CD4-positive, alpha-beta T cell treated with Interleukin-12 subunit alpha and Interleukin-12 subunit beta, for 1 hour (primary cell): ENCODE measurements at regions not wholly inside any gene's neighbourhood (a gene's known extent, or its start where the extent isn't known, plus 50 kb on each side); places are given as distances from the start of the nearest gene placed in this dataset.

Source experiments
- DNase-seq: peaks from one replicate; pipeline ENCODE4 v3.0.0-alpha.2; 2020

- DNase-seq: no peak
These were observed 233.6 kb upstream of the SORCS1 start for GRCh38 chr10:107398115-107398514.

GRCh38 chr10:107391901-107392300, 227.4 kb upstream of the SORCS1 start:
- no peak for DNase-seq

GRCh38 chr10:107390563-107390962, 226.1 kb upstream of the SORCS1 start:
- no peak for DNase-seq

GRCh38 chr10:107383357-107383756, 218.9 kb upstream of the SORCS1 start:
- no peak for DNase-seq

- no peak for DNase-seq
These were observed 215.1 kb upstream of the SORCS1 start for GRCh38 chr10:107379601-107380000.

- no peak for DNase-seq
These were observed 207.3 kb upstream of the SORCS1 start for GRCh38 chr10:107371801-107372200.

GRCh38 chr10:107364872-107365271, 200.4 kb upstream of the SORCS1 start:
- DNase-seq: no peak

GRCh38 chr10:107362306-107362705, 197.8 kb upstream of the SORCS1 start:
- no peak for DNase-seq

GRCh38 chr10:107357033-107357432, 192.5 kb upstream of the SORCS1 start:
- no peak for DNase-seq

- no peak for DNase-seq
These were observed 191.9 kb upstream of the SORCS1 start for GRCh38 chr10:107356396-107356795.

- DNase-seq: no peak
These were observed 178.2 kb upstream of the SORCS1 start for GRCh38 chr10:107342711-107343110.

GRCh38 chr10:107341281-107341680, 176.8 kb upstream of the SORCS1 start:
- DNase-seq: no peak

- no peak for DNase-seq
These were observed 175.8 kb upstream of the SORCS1 start for GRCh38 chr10:107340326-107340725.

GRCh38 chr10:107336061-107336460, 171.6 kb upstream of the SORCS1 start:
- DNase-seq: no peak

GRCh38 chr10:107317592-107317991, 153.1 kb upstream of the SORCS1 start:
- no peak for DNase-seq

- no peak for DNase-seq
These were observed 138.7 kb upstream of the SORCS1 start for GRCh38 chr10:107303203-107303602.

- DNase-seq: no peak
These were observed 135.1 kb upstream of the SORCS1 start for GRCh38 chr10:107299606-107300005.

- no peak for DNase-seq
These were observed 119.7 kb upstream of the SORCS1 start for GRCh38 chr10:107284187-107284586.

GRCh38 chr10:107280293-107280692, 115.8 kb upstream of the SORCS1 start:
- no peak for DNase-seq

- DNase-seq: no peak
These were observed 113.1 kb upstream of the SORCS1 start for GRCh38 chr10:107277591-107277990.

- no peak for DNase-seq
These were observed 111.3 kb upstream of the SORCS1 start for GRCh38 chr10:107275806-107276205.

GRCh38 chr10:107269626-107270025, 105.1 kb upstream of the SORCS1 start:
- DNase-seq: no peak

- no peak for DNase-seq
These were observed 100.2 kb upstream of the SORCS1 start for GRCh38 chr10:107264742-107265141.

GRCh38 chr10:107244122-107244521, 79.6 kb upstream of the SORCS1 start:
- no peak for DNase-seq

- no peak for DNase-seq
These were observed 73.8 kb upstream of the SORCS1 start for GRCh38 chr10:107238275-107238674.

GRCh38 chr10:107232013-107232412, 67.5 kb upstream of the SORCS1 start:
- no peak for DNase-seq
